Thyroid gland (tissue), 4 donors: ENCODE measurements at regions not wholly inside any gene's neighbourhood (a gene's known extent, or its start where the extent isn't known, plus 50 kb on each side); places are given as distances from the start of the nearest gene placed in this dataset.

Source experiments
- DNase-seq, 2 donors: peaks; one replicate each; pipeline ENCODE4 v3.0.0-alpha.2; 2019
- H3K27ac ChIP-seq, 3 donors: fragments of 200-600 bp; sonication (generic); 1 replicate in 2 of 3; 2 replicates in 1 of 3; pipeline ENCODE4 v1.5.1; 2016 to 2019; ENCODE audit warnings: mild to moderate bottlenecking in 1 of 3, moderate library complexity in 1 of 3
- H3K27me3 ChIP-seq: fragments of 200-600 bp; sonication (generic); one replicate; pipeline ENCODE4 v1.5.1; 2019
- H3K36me3 ChIP-seq, 2 donors: fragments of 200-600 bp; sonication (generic); one replicate each; pipeline ENCODE4 v1.5.1; 2016 to 2019
- H3K4me1 ChIP-seq, 2 donors: fragments of 200-600 bp; sonication (generic); one replicate each; pipeline ENCODE4 v1.5.1; 2017 to 2019
- H3K4me3 ChIP-seq, 3 donors: fragments of 200-600 bp; sonication (generic); replicated peaks in 1 of 3; 1 replicate in 2 of 3; 2 replicates in 1 of 3; pipeline ENCODE4 v1.5.1; 2016; ENCODE audit warnings: mild to moderate bottlenecking in 1 of 3
- H3K9me3 ChIP-seq: fragments of 200-600 bp; sonication (generic); one replicate; pipeline ENCODE4 v1.5.1; 2017
- CTCF ChIP-seq, 6 experiments: fragments of 200-600 bp in 3 of 6; fragments of 450-650 bp in 3 of 6; sonication (generic) in 3 of 6; IDR thresholded peaks; one replicate each; pipeline ENCODE4 v1.5.1; 2016 to 2019; ENCODE audit warnings: antibody characterized with exemption in 6 of 6, mild to moderate bottlenecking in 2 of 6, inconsistent platforms in 1 of 6, moderate library complexity in 1 of 6
- POLR2A ChIP-seq, 2 donors: fragments of 450-650 bp; IDR thresholded peaks; one replicate each; pipeline ENCODE4 v1.6.1; 2017; ENCODE audit warnings: antibody characterized with exemption in 2 of 2, mild to moderate bottlenecking in 2 of 2, moderate library complexity in 1 of 2
- WGBS, 2 donors: methylation state at CpG; one replicate each; pipeline ENCODE4 v1.1.5; 2017; 5-methylcytosine and 5-hydroxymethylcytosine counted together
- intact Hi-C: fragments of 100-400 bp; cut with DNase I; formaldehyde crosslinking; loops from one replicate; pipeline ENCODE4 v1.15.1; 2023

GRCh38 chr15:93505506-93505905, 416.5 kb upstream of the RGMA start:
- Histone ChIP-seq H3K27ac (no peak overlapping the region), H3K4me1 (no peaks in the 10 kb centered on the region), H3K27me3 (no peaks in the 10 kb centered on the region), H3K4me3 (no peak overlapping the region), H3K36me3 (no peaks in the 10 kb centered on the region), H3K9me3 (no peaks in the 10 kb centered on the region)
- TF ChIP-seq CTCF (IDR thresholded peaks at IDR 0.05): no peak
- TF ChIP-seq POLR2A (IDR thresholded peaks at IDR 0.05): no peak
- intact Hi-C loops: no loop called here
- WGBS, 2 donors: 81 to 86% methylated on average over 7 to 16 of the region's 16 CpGs
- no peak for DNase-seq

GRCh38 chr15:93501946-93502345, 412.9 kb upstream of the RGMA start:
- Histone ChIP-seq H3K27me3 (no peaks in the 10 kb centered on the region), H3K36me3 (no peaks in the 10 kb centered on the region), H3K4me3 (no peak overlapping the region), H3K4me1 (no peaks in the 10 kb centered on the region), H3K9me3 (no peaks in the 10 kb centered on the region), H3K27ac (no peak overlapping the region)
- 83 to 86% methylated on average over 2 of the region's 2 CpGs for WGBS, 2 donors
- intact Hi-C loops: no loop called here
- DNase-seq: no peak
- no peak for TF ChIP-seq CTCF (IDR thresholded peaks at IDR 0.05)
- no peak for TF ChIP-seq POLR2A (IDR thresholded peaks at IDR 0.05)

GRCh38 chr15:93500155-93500554, 411.1 kb upstream of the RGMA start:
- Histone ChIP-seq H3K4me3 (no peak overlapping the region), H3K4me1 (no peaks in the 10 kb centered on the region), H3K27me3 (no peaks in the 10 kb centered on the region), H3K27ac (no peak overlapping the region), H3K9me3 (no peaks in the 10 kb centered on the region), H3K36me3 (no peaks in the 10 kb centered on the region)
- TF ChIP-seq POLR2A (IDR thresholded peaks at IDR 0.05): no peak
- TF ChIP-seq CTCF (IDR thresholded peaks at IDR 0.05): no peak
- intact Hi-C loops: no loop called here
- DNase-seq: no peak
- WGBS, 2 donors: 61 to 65% methylated on average over 2 of the region's 2 CpGs

- no peaks in the 10 kb centered on the region for H3K4me1 ChIP-seq
- H3K4me3 ChIP-seq: no peak overlapping the region
- intact Hi-C loops: no loop called here
- H3K27ac ChIP-seq: no peak overlapping the region
- H3K27me3 ChIP-seq: no peaks in the 10 kb centered on the region
- no peak for DNase-seq
- no peaks in the 10 kb centered on the region for H3K36me3 ChIP-seq
- TF ChIP-seq CTCF (IDR thresholded peaks at IDR 0.05): no peak
- TF ChIP-seq POLR2A (IDR thresholded peaks at IDR 0.05): no peak
- 91 to 92% methylated on average over 2 of the region's 2 CpGs for whole genome bisulfite sequencing, 2 donors
- no peaks in the 10 kb centered on the region for H3K9me3 ChIP-seq
Observed at GRCh38 chr15:93497291-93497690, 408.3 kb upstream of the RGMA start.

GRCh38 chr15:93496888-93497287, 407.9 kb upstream of the RGMA start:
- no peaks in the 10 kb centered on the region for H3K36me3 ChIP-seq
- TF ChIP-seq CTCF (IDR thresholded peaks at IDR 0.05) (no peak), POLR2A (IDR thresholded peaks at IDR 0.05) (no peak)
- no peak for DNase-seq
- H3K9me3 ChIP-seq: no peaks in the 10 kb centered on the region
- no peak overlapping the region for H3K27ac ChIP-seq
- no peak overlapping the region for H3K4me3 ChIP-seq
- intact Hi-C loops: no loop called here
- no peaks in the 10 kb centered on the region for H3K27me3 ChIP-seq
- WGBS, 2 donors: 71 to 72% methylated on average over 5 of the region's 5 CpGs
- H3K4me1 ChIP-seq: no peaks in the 10 kb centered on the region
